Ascending aorta (tissue), 2 donors: ENCODE measurements at regions not wholly inside any gene's neighbourhood (a gene's known extent, or its start where the extent isn't known, plus 50 kb on each side); places are given as distances from the start of the nearest gene placed in this dataset.

Experiments used
- DNase-seq, 2 donors: peaks; one replicate each; pipeline ENCODE4 v3.0.0-alpha.2; 2019; ENCODE audit warnings: low spot score in 2 of 2
- H3K27ac ChIP-seq, 2 donors: fragments of 200-600 bp; sonication (generic); one replicate each; pipeline ENCODE4 v1.5.1; 2016 to 2017; ENCODE audit warnings: mild to moderate bottlenecking in 1 of 2
- H3K27me3 ChIP-seq: fragments of 200-600 bp; sonication (generic); one replicate; pipeline ENCODE4 v1.5.1; 2017
- H3K36me3 ChIP-seq, 2 donors: fragments of 200-600 bp; sonication (generic); one replicate each; pipeline ENCODE4 v1.5.1; 2016
- H3K4me1 ChIP-seq, 2 donors: fragments of 200-600 bp; sonication (generic); one replicate each; pipeline ENCODE4 v1.5.1; 2016 to 2017; ENCODE audit warnings: mild to moderate bottlenecking in 1 of 2
- H3K4me3 ChIP-seq, 2 donors: fragments of 200-600 bp; sonication (generic); one replicate each; pipeline ENCODE4 v1.5.1; 2016 to 2017; ENCODE audit warnings: mild to moderate bottlenecking in 1 of 2
- H3K9me3 ChIP-seq, 2 donors: fragments of 200-600 bp; sonication (generic); one replicate each; pipeline ENCODE4 v1.5.1; 2016
- intact Hi-C: fragments of 100-400 bp; cut with DNase I; formaldehyde crosslinking; loops from one replicate; pipeline ENCODE4 v1.15.1; 2023
- TF ChIP-seq, protein P1 (sequence below), 3 experiments: fragments of 200-600 bp in 2 of 3; fragments of 450-650 bp in 1 of 3; sonication (generic) in 2 of 3; IDR thresholded peaks; one replicate each; pipeline ENCODE4 v1.5.1; 2016 to 2019; ENCODE audit warnings: antibody characterized with exemption in 3 of 3, mild to moderate bottlenecking in 1 of 3, moderate library complexity in 1 of 3

DNA sequence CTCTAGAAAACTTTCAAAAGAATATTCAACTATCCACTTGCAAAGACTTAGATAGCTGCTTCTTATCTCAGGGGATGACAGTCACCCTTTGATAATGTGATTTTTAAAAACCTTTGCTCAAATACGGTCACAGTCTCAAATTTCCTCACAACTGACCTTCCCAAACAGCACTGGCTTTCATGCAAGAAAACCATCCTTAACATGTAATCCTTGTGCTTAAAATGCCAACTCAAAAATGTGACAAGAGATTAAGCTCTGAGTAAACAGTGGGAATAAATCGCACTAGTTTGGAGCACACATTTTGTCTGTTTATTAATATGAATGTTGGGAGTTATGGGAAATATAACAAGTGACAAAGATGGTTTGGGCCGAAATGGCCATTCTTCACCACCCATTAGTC is 87.5 kb upstream of the CCBE1 start:
- no peak overlapping the region for H3K27ac ChIP-seq
- no peaks in the 10 kb centered on the region for H3K9me3 ChIP-seq
- DNase-seq: no peak
- H3K4me1 ChIP-seq: no peaks in the 10 kb centered on the region
- intact Hi-C loops: no loop called here
- no peak overlapping the region for H3K4me3 ChIP-seq
- H3K36me3 ChIP-seq: no peaks in the 10 kb centered on the region
- no peaks in the 10 kb centered on the region for H3K27me3 ChIP-seq
- TF ChIP-seq, protein P1, sequence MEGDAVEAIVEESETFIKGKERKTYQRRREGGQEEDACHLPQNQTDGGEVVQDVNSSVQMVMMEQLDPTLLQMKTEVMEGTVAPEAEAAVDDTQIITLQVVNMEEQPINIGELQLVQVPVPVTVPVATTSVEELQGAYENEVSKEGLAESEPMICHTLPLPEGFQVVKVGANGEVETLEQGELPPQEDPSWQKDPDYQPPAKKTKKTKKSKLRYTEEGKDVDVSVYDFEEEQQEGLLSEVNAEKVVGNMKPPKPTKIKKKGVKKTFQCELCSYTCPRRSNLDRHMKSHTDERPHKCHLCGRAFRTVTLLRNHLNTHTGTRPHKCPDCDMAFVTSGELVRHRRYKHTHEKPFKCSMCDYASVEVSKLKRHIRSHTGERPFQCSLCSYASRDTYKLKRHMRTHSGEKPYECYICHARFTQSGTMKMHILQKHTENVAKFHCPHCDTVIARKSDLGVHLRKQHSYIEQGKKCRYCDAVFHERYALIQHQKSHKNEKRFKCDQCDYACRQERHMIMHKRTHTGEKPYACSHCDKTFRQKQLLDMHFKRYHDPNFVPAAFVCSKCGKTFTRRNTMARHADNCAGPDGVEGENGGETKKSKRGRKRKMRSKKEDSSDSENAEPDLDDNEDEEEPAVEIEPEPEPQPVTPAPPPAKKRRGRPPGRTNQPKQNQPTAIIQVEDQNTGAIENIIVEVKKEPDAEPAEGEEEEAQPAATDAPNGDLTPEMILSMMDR (IDR thresholded peaks at IDR 0.05): no peak

DNA sequence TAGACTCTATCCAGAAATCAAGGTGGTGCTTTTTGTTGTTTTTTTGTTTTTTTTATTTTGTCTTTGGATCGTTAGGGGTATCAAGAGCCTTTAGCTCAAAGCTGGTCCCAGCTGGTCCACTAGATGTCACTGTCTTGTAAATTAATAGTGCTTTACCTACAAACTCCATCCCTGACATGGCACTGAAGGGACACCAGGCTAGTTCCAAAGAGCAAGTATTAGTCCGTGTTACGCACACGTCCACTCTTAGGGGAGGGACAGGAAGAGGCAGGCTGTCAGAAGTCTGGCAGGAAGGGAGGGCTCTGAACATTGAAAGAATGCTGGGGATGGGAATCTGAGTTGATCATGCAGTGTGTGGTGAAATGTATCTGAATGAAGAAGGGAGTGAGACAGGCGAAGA is 85.9 kb upstream of the CCBE1 start:
- Histone ChIP-seq H3K27ac (no peak overlapping the region), H3K4me1 (no peaks in the 10 kb centered on the region), H3K4me3 (no peak overlapping the region), H3K36me3 (no peaks in the 10 kb centered on the region), H3K9me3 (no peaks in the 10 kb centered on the region), H3K27me3 (no peaks in the 10 kb centered on the region)
- DNase-seq: no peak
- intact Hi-C loops: no loop called here
- TF ChIP-seq, protein P1 (IDR thresholded peaks at IDR 0.05): no peak

DNA sequence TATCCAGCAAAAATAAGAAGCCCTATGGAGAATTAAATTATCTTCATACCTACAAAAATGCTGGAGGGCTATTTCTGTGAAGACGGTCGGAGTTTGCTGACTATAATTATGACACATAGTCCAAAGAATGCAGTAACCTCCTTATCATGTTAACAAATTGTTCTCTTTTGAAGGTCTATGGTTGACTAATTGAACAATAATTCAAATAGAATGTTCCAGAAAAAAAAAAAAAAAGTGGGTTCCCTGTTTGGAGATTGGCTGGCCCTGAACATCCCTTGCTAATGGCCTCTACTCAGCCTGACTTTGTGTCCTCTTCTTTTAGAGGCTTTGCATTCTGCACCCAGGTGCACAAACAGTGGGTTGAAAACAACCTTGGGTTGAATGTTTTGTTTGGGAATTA is 82.8 kb upstream of the CCBE1 start:
- TF ChIP-seq, protein P1 (IDR thresholded peaks at IDR 0.05): no peak
- Histone ChIP-seq H3K4me1 (no peaks in the 10 kb centered on the region), H3K36me3 (no peaks in the 10 kb centered on the region), H3K27me3 (no peaks in the 10 kb centered on the region), H3K9me3 (no peaks in the 10 kb centered on the region), H3K27ac (no peak overlapping the region), H3K4me3 (no peak overlapping the region)
- no peak for DNase-seq
- intact Hi-C loops: no loop called here

DNA sequence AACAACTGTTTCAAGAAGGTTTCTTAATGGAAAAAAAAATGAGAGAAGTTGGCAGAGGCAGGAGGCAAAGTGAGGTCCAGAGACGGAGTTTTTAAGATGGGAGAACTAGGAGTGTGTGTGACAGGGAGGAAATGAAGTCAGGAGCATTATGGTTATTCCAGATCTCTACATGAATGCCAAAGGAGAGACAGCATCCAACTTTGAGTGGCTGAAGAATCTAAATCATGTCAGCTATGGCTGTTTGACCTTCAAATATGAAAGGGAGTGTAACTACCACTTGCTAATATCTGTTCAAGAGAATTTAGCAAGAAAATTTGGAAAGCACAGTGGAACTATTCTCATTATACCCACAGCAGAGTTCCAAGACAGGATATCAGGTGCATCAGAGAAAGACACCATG is 81.2 kb upstream of the CCBE1 start:
- no peak for DNase-seq
- intact Hi-C loops: no loop called here
- no peak overlapping the region for H3K27ac ChIP-seq
- H3K36me3 ChIP-seq: no peaks in the 10 kb centered on the region
- TF ChIP-seq, protein P1 (IDR thresholded peaks at IDR 0.05): no peak
- no peaks in the 10 kb centered on the region for H3K4me1 ChIP-seq
- no peak overlapping the region for H3K4me3 ChIP-seq
- no peaks in the 10 kb centered on the region for H3K27me3 ChIP-seq
- H3K9me3 ChIP-seq: no peaks in the 10 kb centered on the region

DNA sequence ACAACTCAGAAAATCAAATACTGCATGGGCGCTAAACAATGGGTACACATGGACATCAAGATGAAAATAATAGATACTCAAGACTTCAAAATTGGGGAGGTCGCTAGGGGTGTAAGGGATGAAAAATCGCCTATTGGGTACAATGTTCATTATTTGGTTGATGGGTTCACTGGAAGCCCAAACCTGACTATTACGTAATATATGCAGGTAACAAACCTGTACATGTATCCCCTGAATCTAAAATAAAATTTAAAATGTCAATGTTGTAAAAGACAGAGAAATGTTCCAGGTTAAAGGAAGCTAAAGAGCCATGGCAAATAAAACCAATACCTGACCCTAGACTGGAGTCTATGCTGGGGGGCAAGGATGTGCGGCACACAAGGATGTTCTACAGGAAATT is 80.4 kb upstream of the CCBE1 start:
- Histone ChIP-seq H3K36me3 (no peaks in the 10 kb centered on the region), H3K9me3 (no peaks in the 10 kb centered on the region), H3K27me3 (no peaks in the 10 kb centered on the region), H3K4me1 (no peaks in the 10 kb centered on the region), H3K4me3 (no peak overlapping the region), H3K27ac (no peak overlapping the region)
- TF ChIP-seq, protein P1 (IDR thresholded peaks at IDR 0.05): no peak
- DNase-seq: no peak
- intact Hi-C loops: no loop called here

DNA sequence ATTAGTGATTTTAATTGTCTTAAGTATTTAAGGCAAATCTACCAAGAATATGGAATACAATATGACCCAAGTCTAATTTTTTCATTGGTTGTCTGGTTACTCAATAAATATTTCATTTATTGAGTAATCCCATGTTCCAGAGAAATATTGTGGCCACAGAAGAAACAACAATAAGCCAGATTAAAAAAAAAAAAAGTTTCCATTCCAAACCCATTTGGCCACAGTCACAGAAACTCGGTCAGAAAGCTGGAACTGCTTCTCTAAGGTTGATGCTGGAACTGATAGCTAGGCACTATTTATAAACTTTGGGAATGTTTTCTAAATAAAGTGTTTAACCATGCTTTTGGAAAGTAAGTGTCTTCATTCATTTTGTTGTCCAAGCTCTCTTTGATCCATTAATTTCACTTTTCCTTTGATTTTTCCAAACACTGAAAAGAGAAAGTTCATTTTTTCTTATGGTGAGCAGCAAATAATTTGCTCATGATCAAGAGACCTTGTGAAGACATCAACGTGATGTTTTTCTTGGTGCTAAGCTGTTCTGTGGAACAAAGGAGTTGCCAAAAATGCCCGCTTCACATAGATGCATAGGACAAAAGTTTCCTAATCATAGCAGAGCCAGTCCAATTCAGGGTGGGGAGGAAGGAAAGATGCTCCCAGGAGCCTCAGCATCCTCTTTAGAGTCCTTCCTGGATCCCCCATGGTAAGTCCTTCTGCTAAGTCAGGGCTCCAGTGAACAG is 72.1 kb upstream of the CCBE1 start:
- TF ChIP-seq, protein P1 (IDR thresholded peaks at IDR 0.05): no peak
- H3K4me1 ChIP-seq: no peaks in the 10 kb centered on the region
- H3K36me3 ChIP-seq: no peaks in the 10 kb centered on the region
- no peaks in the 10 kb centered on the region for H3K27me3 ChIP-seq
- H3K4me3 ChIP-seq: no peak overlapping the region
- intact Hi-C loops: no loop called here
- no peak overlapping the region for H3K27ac ChIP-seq
- DNase-seq: no peak
- H3K9me3 ChIP-seq: no peaks in the 10 kb centered on the region
